Right cardiac atrium (tissue), 5 donors: ENCODE measurements at regions not wholly inside any gene's neighbourhood (a gene's known extent, or its start where the extent isn't known, plus 50 kb on each side); places are given as distances from the start of the nearest gene placed in this dataset.

Experiments
- ATAC-seq, 2 donors: fragments of 200-7000 bp; cut with Tn5 transposase; one replicate each; pipeline versions ENCODE4 v1.8.0 to v1.9.1; 2020; ENCODE audit warnings: moderate library complexity in 2 of 2, mild to moderate bottlenecking in 1 of 2
- DNase-seq, 3 donors: peaks; one replicate each; pipeline ENCODE4 v3.0.0-alpha.2; 2020
- H3K27ac ChIP-seq: one replicate; pipeline ENCODE4 v1.5.1; 2013; ENCODE audit warnings: mild to moderate bottlenecking, low read length, control low read depth, moderate library complexity
- H3K27me3 ChIP-seq: one replicate; pipeline ENCODE4 v1.6.1; 2013; ENCODE audit not compliant: control insufficient read depth, insufficient read depth
- H3K4me1 ChIP-seq: one replicate; pipeline ENCODE4 v1.6.1; 2013; ENCODE audit warnings: low read length; ENCODE audit not compliant: control insufficient read depth, insufficient read depth
- H3K4me3 ChIP-seq: one replicate; pipeline ENCODE4 v1.5.1; 2013; ENCODE audit warnings: low read length, control low read depth
- H3K9me3 ChIP-seq: one replicate; pipeline ENCODE4 v1.6.1; 2013; ENCODE audit warnings: low read length; ENCODE audit not compliant: control insufficient read depth
- WGBS: extraction: QIAGEN DNeasy Blood & Tissue Kit; methylation state at CpG from one replicate; pipeline ENCODE4 v1.1.7; 2013; 5-methylcytosine and 5-hydroxymethylcytosine counted together
- intact Hi-C, 4 donors: fragments of 100-400 bp; cut with DNase I; formaldehyde crosslinking; loops; one replicate each; pipeline versions ENCODE4 v1.11.0 to v1.14.0; 2022 to 2023
- donor health status: healthy with polysubstance abuse.
- donor health status: DM: no; HTN: yes; CAD: no.
- donor health status: DM: no; HTN: no; CAD: no.
- donor health status: DM: no; HTN: yes; CAD: no; lungs with severe emphysema.
- donor health status: DM: yes; HTN: yes; CAD: no.

DNA sequence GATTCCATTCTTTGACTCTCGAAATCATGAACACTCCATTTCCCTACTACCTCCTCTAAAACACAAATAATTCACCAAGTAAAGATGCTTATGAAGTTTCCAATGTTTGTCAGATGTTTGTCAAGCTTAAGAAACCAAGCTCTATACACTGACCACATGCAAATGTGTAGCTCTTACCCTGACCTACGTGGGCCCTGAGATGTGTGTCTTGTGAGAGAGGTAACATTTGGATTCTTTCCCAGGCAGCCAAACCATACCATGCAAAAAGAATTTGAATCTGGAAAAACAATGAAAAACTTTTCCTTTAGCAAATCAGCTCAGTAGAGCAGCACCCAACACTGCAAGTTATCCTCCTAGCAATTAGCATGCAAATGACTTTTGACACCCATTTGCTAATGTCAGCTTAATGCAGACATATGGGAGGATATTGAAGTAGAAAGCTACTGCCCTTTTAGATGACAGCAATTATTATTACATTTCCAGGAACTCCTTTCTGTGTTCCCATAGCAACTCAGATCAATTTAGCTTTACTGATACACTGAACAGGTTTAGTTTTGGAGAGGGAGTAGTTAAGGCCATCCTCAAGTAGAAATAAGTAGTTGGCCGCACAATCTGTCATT is 83.2 kb upstream of the RGS4 start:
- H3K4me3 ChIP-seq: no peak overlapping the region
- DNase-seq: no peak
- no peak overlapping the region for H3K27ac ChIP-seq
- 89% methylated on average over 3 of the region's 3 CpGs for WGBS
- no peaks in the 10 kb centered on the region for H3K27me3 ChIP-seq
- ATAC-seq: no peak
- H3K4me1 ChIP-seq: no peaks in the 10 kb centered on the region
- intact Hi-C loops: loop anchor here in 1 of 4 donors (10.0 kb wide), 1 partner anchor 61 kb away; no protein-coding TSS in a partner anchor
- no peaks in the 10 kb centered on the region for H3K9me3 ChIP-seq

DNA sequence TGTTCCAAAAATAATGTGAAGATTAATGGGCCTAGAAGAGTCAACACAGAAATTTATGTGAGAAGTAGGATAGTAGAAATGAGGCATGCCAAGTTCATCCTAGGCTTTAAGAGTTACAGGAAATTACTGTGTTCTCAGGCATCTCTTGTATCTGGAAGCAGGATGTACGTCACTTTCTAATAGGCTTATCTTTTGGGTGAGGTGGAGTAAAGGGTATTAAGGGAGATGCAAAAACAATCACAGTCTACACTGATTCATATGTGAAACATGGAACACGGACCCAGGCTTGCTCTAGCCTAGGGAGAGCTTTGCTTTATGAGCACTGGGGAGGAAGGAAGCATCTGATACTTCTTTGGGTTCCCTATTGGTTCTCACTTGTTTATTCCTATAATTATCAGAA is 84.5 kb upstream of the RGS4 start:
- intact Hi-C loops: loop anchor here in 1 of 4 donors (10.0 kb wide), 1 partner anchor 60 kb away; no protein-coding TSS in a partner anchor
- ATAC-seq (peak in 1 of 2 donors; percentile 77), DNase-seq (no peak)
- no peak overlapping the region for H3K27ac ChIP-seq
- H3K4me3 ChIP-seq: no peak overlapping the region
- H3K27me3 ChIP-seq: no peaks in the 10 kb centered on the region
- H3K9me3 ChIP-seq: no peaks in the 10 kb centered on the region
- 43% methylated on average over 2 of the region's 2 CpGs for WGBS
- H3K4me1 ChIP-seq: no peaks in the 10 kb centered on the region

DNA sequence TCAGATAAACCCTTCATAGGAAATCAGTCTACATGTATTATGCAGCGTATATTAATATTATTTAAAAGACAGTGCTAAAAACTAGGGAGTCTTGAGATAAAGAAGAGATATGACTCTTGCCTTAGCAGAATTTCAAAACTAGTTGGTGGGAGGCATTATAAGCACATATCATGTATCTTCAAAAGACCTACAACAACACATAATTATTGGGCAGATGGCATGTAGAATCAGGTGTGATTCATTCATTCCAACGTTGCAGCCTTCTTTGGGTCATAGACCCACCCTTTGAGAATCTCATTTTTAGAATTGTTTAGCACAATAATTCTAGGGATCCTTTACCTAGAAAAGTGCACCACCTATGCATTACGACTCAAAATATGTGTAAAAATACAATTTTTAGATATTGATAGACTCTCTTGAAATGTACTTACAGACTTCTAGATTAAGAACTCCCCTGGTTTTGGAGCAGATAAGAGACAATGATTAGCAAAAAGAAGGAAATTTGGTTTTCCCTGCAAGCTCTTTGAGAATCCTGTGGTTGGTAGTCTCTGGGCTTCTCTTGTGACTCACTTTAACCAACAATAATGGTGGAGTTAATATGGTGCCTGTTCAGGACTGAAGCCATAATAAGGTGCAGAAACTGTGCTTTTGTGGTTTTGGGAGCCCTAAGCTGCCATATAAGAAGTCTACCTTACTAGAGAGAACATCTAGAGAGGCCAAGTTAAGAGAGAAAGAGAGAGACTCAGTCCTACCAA is 85.3 kb upstream of the RGS4 start:
- Histone ChIP-seq H3K9me3 (no peaks in the 10 kb centered on the region), H3K27ac (no peak overlapping the region), H3K27me3 (no peaks in the 10 kb centered on the region), H3K4me3 (no peak overlapping the region), H3K4me1 (no peaks in the 10 kb centered on the region)
- intact Hi-C loops: loop anchor here in 1 of 4 donors (10.0 kb wide), 1 partner anchor 59 kb away; no protein-coding TSS in a partner anchor
- ATAC-seq: no peak
- no peak for DNase-seq
- 85% methylated on average over 3 of the region's 3 CpGs for WGBS

DNA sequence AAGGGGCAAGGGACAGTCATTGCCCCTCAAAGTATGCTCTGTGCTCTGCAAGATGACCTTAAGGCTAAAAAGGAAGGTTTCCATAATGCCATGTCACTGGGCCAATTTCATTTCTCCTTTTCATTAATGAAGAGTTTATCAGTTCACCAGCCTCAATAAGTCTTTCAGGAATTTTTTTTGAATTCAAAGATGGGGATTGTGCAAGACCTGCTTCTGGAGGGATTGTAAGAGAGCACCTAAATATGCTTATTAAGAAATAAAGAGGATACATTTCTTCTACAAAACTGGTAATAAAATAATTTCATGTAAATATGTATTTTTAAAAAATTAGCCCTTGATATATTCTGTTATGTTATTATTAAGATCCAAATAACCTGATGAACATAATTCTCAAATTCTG is 86.8 kb upstream of the RGS4 start:
- Histone ChIP-seq H3K4me3 (no peak overlapping the region), H3K27ac (no peak overlapping the region), H3K27me3 (no peaks in the 10 kb centered on the region), H3K9me3 (no peaks in the 10 kb centered on the region), H3K4me1 (no peaks in the 10 kb centered on the region)
- DNase-seq (no peak), ATAC-seq (no peak)
- intact Hi-C loops: loop anchor here in 1 of 4 donors (10.0 kb wide), 1 partner anchor 58 kb away; no protein-coding TSS in a partner anchor

DNA sequence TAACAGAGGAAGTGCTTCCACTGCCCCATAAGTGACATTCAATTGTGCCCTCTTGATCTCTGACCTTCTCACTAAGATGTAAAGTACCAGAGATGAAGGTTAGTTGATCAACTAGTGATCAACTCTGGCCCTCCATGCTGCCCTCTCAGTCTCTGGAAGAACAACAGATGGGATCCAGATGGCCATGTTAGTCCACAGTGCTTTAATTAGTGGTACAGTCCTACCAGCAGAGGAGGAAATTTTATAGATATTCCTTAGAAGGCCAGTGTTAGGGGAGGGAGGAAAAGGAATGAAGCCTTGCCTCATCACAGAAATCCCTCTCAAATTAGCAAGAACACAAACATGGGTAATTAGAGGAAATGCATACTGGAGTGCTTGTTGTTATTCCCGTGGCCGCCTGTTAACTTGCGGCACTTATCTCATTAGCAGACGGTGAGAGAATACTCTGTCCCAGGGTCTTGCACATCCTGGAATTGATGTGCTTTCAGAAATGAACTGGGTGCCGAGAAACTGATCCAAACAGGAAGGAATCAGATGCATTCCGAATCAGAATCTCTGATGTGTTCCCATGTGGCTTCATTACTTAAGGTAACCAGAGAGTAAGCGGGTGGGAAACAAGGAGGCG is 91.1 kb upstream of the RGS4 start:
- peaks cover 1% of the 10 kb centered on the region for H3K9me3 ChIP-seq
- no peak for DNase-seq
- ATAC-seq: no peak
- intact Hi-C loops: no loop called here
- H3K4me3 ChIP-seq: no peak overlapping the region
- WGBS: 54% methylated on average over 8 of the region's 8 CpGs
- H3K4me1 ChIP-seq: no peaks in the 10 kb centered on the region
- H3K27me3 ChIP-seq: no peaks in the 10 kb centered on the region
- no peak overlapping the region for H3K27ac ChIP-seq

DNA sequence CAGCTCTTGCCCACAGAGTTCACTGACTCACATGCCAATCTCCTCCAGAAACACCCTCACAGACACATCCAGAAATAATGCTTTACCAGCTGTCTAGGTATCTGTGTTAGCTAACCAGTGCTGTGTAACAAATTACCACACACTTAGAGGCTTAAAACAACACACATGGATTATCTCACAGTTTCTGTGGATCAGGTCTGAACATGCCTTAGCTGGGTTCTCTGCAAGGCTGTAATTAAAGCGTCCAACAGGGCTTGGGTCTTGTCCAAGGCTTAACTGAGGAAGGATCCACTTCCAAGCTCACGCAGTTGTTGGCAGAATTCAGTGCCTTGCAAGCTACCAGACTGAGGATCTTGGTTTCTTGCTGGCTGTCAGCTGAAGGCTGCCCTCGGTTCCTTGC is 92.5 kb upstream of the RGS4 start:
- DNase-seq (no peak), ATAC-seq (no peak)
- no peaks in the 10 kb centered on the region for H3K27me3 ChIP-seq
- WGBS: 45% methylated on average over 3 of the region's 3 CpGs
- intact Hi-C loops: no loop called here
- no peak overlapping the region for H3K27ac ChIP-seq
- H3K4me3 ChIP-seq: no peak overlapping the region
- H3K9me3 ChIP-seq: peaks cover 1% of the 10 kb centered on the region
- no peaks in the 10 kb centered on the region for H3K4me1 ChIP-seq

DNA sequence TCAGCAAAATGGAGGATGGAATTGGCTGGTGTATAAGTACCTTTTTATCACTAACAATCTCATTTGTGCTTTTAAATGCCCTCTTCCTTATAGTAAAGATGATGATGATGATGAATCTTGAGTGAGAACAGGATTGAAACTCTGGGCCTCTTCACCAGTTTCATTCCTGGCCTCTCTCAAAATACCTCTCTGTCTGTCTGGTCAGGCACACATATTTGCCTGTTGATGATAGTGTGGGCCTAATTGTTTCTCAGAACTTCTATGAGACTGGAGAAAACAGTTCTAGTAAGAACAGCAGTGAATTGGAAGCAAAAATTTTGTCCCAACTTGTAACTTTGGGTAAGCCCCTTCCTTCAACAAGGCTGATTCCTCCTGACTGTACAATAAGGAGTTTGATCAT is 94.4 kb upstream of the RGS4 start:
- no peak overlapping the region for H3K27ac ChIP-seq
- H3K4me1 ChIP-seq: no peaks in the 10 kb centered on the region
- peaks cover 1% of the 10 kb centered on the region for H3K9me3 ChIP-seq
- intact Hi-C loops: no loop called here
- no peak for DNase-seq
- ATAC-seq: no peak
- H3K27me3 ChIP-seq: no peaks in the 10 kb centered on the region
- no peak overlapping the region for H3K4me3 ChIP-seq

DNA sequence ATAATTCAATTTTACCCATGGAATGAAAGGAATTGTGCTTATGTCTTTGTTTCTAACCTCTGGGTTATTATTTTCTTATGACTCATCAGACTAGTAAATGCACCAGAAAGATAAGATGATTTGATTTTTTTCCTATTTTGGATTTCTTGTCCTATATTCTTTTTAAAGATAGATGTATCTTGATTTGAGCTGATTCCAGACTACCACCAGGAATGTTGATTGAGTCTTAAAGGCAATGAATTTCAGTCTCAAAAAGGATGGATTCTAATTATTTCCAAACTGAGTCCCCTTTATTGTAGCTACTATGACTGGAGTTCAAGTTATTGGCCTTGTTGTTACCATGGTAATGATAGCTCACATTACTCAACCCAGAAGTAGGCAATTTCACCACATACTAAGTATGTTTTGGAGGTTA is 95.8 kb upstream of the RGS4 start:
- intact Hi-C loops: no loop called here
- Histone ChIP-seq H3K27ac (no peak overlapping the region), H3K27me3 (no peaks in the 10 kb centered on the region), H3K9me3 (peaks cover 1% of the 10 kb centered on the region), H3K4me3 (no peak overlapping the region), H3K4me1 (no peaks in the 10 kb centered on the region)
- DNase-seq (no peak), ATAC-seq (no peak)

DNA sequence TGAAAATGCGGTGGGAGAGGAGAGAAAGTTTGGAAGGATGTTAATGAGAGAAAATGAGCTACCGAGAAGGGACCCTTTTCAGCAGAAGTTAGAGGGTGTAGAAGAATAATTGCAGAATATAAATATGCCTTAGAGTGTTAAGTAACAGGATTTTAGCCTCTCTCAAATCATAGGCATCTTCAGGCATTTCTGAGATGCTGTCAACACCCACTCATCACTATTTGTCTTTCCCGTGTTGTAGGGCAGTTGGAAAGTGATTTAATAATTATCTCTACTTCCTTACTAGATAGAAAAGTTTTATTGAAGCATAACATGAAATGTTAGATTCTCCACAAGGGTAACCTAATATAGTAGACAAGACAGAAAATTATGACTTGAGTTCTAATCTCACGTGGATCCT is 96.4 kb upstream of the RGS4 start:
- DNase-seq: no peak
- H3K4me1 ChIP-seq: no peaks in the 10 kb centered on the region
- no peaks in the 10 kb centered on the region for H3K27me3 ChIP-seq
- no peak for ATAC-seq
- peaks cover 1% of the 10 kb centered on the region for H3K9me3 ChIP-seq
- no peak overlapping the region for H3K4me3 ChIP-seq
- intact Hi-C loops: no loop called here
- no peak overlapping the region for H3K27ac ChIP-seq
- 47% methylated on average over 4 of the region's 4 CpGs for WGBS

DNA sequence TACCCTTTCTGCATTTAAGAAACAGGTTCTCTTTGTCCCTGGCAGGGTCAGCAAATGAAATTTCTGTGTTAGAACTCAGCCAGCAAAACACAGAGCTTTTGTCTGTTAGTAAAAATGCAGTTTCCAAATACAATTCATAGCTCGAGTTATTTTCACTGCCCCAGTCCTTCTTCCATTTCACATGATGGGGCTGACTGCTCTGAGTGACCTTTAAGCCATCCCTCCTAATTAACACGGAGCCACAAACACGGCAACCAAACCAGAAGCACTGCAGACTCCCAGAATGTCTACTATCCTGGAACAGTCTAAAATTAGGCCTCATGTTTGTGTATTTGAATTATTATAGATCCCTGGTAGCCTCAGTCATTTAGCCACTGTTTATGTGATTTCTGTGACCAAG is 99.1 kb upstream of the RGS4 start:
- no peaks in the 10 kb centered on the region for H3K27me3 ChIP-seq
- no peak overlapping the region for H3K27ac ChIP-seq
- 55% methylated on average over 3 of the region's 3 CpGs for WGBS
- H3K4me1 ChIP-seq: no peaks in the 10 kb centered on the region
- ATAC-seq (no peak), DNase-seq (no peak)
- no peaks in the 10 kb centered on the region for H3K9me3 ChIP-seq
- H3K4me3 ChIP-seq: no peak overlapping the region
- intact Hi-C loops: no loop called here

DNA sequence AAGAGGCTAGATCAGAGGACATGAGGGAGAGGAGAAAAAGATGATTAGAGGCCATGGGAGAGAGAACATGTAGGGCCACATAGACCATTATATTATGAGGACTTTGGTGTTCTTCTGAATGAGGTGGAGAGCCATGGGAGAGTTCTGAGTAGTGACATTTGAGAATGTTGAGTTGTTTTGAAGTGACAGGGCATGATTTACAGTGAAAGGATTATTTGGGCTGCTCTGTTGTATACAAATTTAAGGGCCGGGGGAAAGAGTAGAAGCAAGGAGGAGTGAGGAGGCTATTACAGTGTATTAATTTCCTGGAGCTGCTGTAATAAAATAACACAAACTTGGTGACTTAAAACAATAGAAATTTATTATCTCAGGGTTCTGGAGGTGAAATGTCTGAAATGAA is 102.5 kb upstream of the RGS4 start:
- ATAC-seq: no peak
- intact Hi-C loops: no loop called here
- Histone ChIP-seq H3K27me3 (no peaks in the 10 kb centered on the region), H3K4me1 (no peaks in the 10 kb centered on the region), H3K4me3 (no peak overlapping the region), H3K27ac (no peak overlapping the region), H3K9me3 (no peaks in the 10 kb centered on the region)
- no peak for DNase-seq
- WGBS: 60% methylated on average over 1 of the region's 1 CpG
